DMS 273 (cell line): ENCODE measurements at regions not wholly inside any gene's neighbourhood (a gene's known extent, or its start where the extent isn't known, plus 50 kb on each side); places are given as distances from the start of the nearest gene placed in this dataset.

ENCODE experiments used
- DNase-seq: peaks from one replicate; lab custom pipeline; 2025; ENCODE audit not compliant: unreplicated experiment; lab: John Stamatoyannopoulos, UW

DNA sequence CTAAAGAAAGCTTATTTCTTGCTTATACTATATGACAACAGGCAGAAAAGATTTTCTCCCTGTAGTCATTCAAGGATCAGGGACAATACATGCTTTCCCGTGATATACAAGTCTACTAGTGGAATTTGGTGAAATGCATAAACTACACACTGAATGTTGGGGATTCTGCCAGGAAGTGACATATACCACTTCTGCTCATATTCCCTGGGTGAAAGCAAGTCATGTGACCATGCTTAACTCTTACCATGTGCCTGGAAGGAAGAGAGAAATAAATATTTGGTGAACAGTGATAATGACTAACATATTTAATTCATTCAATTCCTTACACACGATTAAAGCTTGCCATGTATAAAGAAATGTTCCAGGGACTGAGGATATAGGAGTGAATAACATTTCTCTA lies 534.6 kb downstream of the PPARGC1A start:
- DNase-seq = no peak

DNA sequence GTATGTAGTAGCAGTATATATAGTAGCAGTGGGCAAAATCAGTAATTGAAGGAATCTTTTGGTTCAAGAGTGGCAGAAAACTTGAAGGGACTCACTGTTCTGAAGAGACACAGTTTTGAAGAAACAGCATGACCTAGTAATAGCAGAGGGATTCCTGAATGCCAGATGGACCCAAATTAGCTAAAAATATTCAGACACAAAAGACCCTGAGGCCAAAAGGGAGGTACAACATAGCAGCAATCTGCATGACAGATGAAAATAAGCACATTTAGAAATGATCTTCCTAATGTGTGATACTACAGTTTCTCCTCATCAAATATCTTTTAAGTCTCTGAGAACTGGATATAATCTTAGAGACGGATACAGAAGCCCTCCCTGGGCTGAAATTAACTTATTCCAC lies 536.6 kb downstream of the PPARGC1A start:
- DNase-seq = peak; percentile 3

GRCh38 chr4:23348789-23349498 lies 540.9 kb downstream of the PPARGC1A start:
- no peak for DNase-seq

- peak; percentile 8 for DNase-seq
Measured at GRCh38 chr4:23337292-23337691, 552.6 kb downstream of the PPARGC1A start.

GRCh38 chr4:23333946-23334878 lies 555.6 kb downstream of the PPARGC1A start:
- DNase-seq = peak; percentile 4

DNA sequence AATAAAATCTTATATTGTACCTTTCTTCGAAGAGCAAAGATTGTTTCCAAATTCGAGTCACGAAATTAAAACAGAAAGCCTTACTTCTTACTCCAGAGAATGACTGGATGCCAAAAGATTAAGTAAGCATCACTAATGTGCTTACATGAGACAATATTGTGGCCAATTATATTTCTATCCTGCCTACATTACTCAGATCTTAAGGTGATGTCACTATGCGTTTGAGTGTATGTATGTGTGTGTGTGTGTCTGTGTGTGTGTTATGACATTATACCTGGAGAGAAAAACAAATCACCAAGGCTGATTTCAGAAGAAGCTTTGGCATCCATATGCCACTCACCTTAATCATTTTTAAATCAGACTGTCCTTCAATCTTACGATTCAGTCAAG lies 556.3 kb downstream of the PPARGC1A start:
- DNase-seq = no peak

DNA sequence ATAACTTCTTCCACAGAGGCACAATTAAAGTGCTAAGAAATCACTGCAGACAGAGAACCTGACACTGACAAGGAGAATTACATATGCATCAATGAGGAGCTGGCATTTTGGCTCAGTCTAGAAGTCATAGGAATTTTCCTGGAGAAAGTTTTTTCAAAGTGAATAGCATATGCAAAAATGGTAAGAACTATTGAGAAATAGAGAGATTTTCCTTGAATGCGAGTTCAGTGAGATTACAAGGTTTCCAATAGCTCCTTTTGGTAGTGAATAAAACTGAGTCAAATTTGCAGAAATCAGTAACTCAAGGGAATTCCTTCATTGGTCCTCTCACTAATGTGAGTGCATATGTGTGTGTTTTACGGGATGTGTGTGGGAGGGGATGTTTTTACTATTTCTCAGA lies 557.5 kb downstream of the PPARGC1A start:
- DNase-seq = no peak

GRCh38 chr4:23327120-23327519 lies 562.7 kb downstream of the PPARGC1A start:
- DNase-seq = no peak

DNA sequence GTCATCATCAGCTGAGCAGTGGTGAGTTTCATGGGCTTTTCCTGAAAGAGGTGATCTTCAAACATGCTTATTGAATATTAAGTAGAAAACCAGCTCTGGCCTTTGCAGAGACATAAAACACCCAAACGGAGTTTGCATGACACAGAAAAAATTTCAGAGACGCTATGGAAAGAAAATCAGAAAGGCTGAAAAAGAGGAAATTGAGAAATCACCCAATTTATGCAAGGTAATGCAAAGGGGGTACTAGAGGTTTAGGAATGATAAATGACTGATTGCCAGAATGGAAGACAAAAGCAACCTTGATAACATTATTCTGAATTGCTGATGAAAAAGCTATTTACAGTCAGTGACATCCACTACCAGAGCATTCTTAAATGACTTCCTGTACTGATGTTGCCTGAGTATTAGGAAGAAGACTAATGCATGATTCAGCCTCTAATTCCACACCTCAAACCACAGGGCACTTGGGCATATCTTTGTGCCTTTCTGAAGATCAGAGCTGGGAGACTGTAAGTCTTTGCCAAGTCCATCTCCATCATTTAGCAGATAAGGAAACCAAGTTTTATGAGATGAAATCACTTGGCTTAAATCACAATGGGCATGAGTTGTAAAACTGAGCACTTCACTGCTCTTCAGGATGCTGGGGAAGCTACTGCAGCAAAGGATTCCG lies 565.7 kb downstream of the PPARGC1A start:
- no peak for DNase-seq

DNA sequence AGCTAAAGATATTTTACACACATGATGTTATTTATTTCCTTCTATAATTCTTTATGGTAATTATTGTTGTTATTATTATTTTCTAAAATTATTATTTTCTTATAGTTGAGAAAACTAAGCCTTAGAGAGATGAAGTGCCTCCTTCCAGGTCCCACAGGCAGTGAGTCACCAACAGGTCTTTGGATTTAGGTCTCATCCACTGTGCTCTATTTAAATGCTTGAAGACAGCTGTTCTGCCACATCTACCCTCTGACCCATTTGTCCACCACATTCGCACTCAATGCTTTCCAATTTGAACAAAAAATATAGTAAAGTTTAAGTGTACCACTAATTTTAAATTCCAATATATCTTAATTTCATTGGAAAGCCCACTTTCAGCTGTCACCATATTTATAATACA lies 566.4 kb downstream of the PPARGC1A start:
- DNase-seq = no peak

DNA sequence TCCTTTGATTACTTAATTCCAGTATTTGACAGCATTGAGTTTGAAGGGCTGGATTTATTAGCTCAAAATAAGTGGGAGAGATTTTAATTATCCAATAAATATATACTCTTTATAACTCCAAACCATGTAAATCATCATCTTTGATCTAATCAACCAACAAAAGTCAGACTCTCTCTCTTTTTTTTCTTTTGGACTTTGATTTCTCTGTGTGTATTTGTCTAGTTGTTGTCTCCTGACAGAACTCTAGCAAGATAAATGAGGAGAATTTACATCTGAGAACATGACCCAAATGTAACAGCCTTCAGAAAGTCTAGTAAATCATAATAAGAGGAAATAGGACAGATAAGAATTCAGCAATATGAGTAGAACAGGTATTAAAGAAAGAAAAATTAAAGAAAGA lies 567.1 kb downstream of the PPARGC1A start:
- DNase-seq = no peak

DNA sequence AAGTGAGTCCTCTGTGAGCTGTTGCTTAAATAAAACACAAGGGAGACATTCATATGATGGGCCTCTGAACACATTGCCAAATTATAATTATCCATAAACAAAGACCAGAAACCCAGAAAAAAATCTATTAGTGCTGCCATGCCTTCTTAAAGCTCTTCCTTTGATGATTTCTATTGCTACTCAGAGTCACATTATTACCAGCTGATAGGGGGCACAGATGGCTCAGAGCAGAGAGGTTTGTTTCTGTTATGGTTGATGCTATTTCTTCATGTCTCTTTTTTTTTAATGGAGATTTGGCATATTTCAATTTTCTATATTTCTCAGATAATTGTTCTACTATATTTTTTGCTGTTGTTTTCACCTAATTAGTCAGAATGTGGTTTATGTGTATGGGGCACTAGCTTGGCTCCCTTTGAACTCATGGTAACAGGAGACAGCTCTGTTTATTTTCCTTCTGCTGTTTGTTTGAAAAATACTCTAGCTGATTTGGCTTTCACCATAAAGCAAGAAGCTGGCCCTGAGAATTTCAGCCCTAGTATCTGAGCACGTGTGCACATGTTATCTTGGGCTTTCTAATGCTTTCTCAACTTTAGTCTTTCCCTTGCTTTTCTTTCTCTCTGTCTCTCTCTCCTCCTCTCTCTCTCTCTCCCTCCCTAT lies 568.8 kb downstream of the PPARGC1A start:
- DNase-seq = no peak

DNA sequence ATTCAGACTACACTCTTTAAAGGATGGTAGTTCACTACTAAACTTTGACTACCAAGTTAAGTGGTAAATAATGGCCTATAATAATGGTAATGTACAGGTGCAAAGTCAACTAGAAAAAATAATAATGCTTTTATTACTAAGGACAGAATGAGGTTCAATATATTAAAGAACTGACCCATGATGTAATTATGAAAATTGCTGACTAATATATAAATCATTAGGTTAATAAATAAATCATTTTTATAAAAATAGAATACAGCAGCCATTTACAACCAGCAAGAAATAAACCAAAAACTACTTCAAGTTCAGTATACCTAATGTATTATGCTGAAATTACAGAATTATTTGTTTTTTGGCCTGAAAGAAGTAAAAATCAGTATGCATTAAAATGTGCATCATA lies 577.2 kb downstream of the PPARGC1A start:
- DNase-seq = no peak

DNA sequence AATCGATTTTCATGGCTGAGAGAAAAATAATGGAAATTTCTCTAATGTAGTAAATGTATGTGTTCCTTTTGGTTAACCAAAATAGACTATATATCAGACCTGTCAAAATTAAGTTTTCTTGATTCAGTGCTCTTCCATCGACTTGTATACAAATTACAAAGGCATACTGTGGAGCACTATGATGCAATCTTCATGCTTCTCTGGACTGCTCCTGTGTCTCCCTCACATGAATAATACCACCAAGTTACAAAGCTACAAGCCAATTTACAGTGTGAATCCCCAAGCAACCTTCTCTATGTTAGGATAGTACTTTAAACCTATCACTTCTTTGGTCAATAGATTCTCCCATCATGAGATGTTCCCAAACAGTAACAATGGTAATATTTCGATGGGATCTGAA lies 577.9 kb downstream of the PPARGC1A start:
- DNase-seq = no peak

DNA sequence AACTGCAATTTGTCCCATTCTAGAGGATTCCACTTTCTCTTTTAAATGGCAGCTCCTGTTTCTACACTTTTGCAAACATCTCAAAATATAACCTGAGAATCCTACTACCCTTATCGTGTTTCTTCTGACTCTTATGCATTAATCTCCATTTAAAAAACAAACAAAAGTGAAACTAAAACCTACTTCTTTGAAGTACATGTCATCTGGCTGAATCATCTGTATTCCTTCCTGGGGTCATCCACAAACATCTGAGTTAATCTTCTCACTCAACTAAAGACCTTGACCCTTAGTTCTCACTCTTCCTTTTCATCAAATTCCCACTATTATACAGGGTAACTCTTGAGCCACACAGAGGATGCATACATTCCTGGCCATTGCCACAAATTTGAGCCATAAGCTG lies 584.8 kb downstream of the PPARGC1A start:
- peak; percentile 1 for DNase-seq

DNA sequence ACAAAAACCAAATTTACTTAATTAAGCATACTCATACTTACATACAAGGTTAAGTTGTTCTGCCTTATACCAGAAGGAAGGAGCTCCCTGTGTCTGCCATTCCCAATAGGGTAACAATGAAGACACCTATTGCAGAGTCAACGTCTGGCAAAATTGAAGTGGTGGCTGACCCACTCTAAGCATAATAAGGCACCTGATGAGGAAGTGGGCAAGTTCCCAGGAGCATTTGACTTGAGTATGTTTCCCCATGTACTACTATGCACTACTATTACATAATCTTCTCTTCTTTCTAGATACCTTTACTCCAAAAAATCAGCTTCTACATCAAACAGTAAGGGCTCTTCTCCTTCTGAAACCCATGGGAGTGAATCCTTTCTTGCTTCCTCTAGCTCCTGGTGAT lies 591.5 kb downstream of the PPARGC1A start:
- no peak for DNase-seq

DNA sequence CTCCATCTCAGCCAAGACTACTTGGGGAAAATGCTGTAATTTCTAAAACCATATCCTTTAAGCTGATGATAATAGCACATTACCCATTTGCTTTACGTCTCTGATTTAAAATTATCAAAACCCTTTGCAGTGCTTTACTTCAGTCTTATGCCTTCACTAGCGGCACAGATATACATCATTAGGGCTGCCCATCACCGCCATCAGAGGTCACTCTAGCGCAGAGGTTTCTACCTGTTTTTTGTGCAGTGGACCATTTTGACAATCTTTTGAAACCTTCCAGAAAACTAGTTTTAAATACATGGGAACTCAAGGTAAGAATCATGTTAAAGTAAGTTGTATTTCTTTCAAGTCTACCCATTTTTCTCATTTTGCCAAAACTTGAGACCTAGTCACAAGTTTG lies 592.5 kb downstream of the PPARGC1A start:
- no peak for DNase-seq

GRCh38 chr4:23291139-23291538 lies 598.4 kb downstream of the GBA3 start:
- no peak for DNase-seq

DNA sequence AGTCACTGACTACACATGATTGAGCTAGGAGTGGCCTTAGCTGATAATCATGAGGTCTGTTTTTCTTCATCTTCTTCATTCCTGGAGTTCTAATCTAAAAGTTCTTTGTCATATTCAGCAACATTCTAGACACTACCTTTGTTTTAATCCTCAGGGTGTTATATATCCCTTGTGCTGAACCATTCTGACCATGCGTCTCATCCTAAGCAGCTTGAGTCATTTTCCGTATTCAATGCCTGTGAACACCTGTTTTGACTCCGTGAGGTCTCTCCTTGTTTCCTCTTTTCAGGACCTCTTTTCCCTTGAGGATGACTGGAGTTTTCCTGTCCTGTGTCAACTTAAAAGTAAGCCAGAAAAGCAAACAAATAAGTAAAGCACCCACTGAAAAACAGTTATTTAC lies 597.9 kb downstream of the GBA3 start:
- DNase-seq = no peak

GRCh38 chr4:23279377-23279986 lies 586.7 kb downstream of the GBA3 start:
- DNase-seq = no peak

DNA sequence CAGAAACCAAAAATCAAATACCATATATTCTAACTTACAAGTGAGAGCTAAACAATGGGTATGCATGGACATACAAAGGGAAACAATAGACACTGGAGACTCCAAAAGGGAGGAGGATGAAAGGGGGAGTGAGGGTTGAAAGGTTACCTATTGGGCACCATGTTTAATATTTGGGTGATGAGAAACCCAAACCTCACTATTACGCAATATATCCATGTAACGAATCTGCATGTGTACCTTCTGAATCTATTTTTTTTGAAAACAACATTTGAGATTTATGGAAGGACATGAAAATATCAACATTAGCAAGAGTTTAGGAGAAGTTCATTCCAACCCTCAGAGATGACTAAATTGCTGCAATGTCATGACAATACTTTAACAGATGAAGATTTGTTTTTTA lies 586.1 kb downstream of the GBA3 start:
- DNase-seq = no peak
